ENCODE measurements at regions not wholly inside any gene's neighbourhood (a gene's known extent, or its start where the extent isn't known, plus 50 kb on each side); places are given as distances from the start of the nearest gene placed in this dataset.
"Not testable (repeated sequence)": the region's sequence is repeated elsewhere in the genome, so short reads cannot be mapped to it uniquely, and the experiment has no call there.

GRCh38 chr10:18949391-18949790, 99.2 kb upstream of the MALRD1 start:
- H3K4me3 ChIP-seq (ENCODE audit: low read length): no peak overlapping the region
- H3K27ac Mint-ChIP-seq: no peak overlapping the region
- peaks cover 5% of the 10 kb centered on the region for H3K27me3 ChIP-seq (ENCODE audit: control insufficient read depth, insufficient read depth, low read length, poor library complexity, severe bottlenecking)
- no peak overlapping the region for H3K27ac ChIP-seq (ENCODE audit: low read depth, low read length)
- H3K9me3 ChIP-seq (ENCODE audit: control insufficient read depth, low read length): no peaks in the 10 kb centered on the region
- H3K9me3 Mint-ChIP-seq: no peaks in the 10 kb centered on the region
- no peak for DNase-seq
- no peak overlapping the region for H3K9ac ChIP-seq (ENCODE audit: extremely low read depth, low read length, poor library complexity, severe bottlenecking)
- no peak for TF ChIP-seq CTCF (conservative IDR thresholded peaks at IDR 0.05)
- H3K36me3 ChIP-seq (ENCODE audit: control insufficient read depth, insufficient read depth, low read length): no peaks in the 10 kb centered on the region
- H3K4me1 ChIP-seq (ENCODE audit: control insufficient read depth, insufficient read depth, low read length): no peaks in the 10 kb centered on the region
- no peaks in the 10 kb centered on the region for H3K4me1 Mint-ChIP-seq
- H3K27me3 Mint-ChIP-seq (ENCODE audit: insufficient read depth): peaks cover 4% of the 10 kb centered on the region
- H3K4me3 Mint-ChIP-seq: no peak overlapping the region
- H3K36me3 Mint-ChIP-seq (ENCODE audit: low read depth): no peaks in the 10 kb centered on the region

- not testable (repeated sequence) for H3K27me3 ChIP-seq (ENCODE audit: control insufficient read depth, insufficient read depth, low read length, poor library complexity, severe bottlenecking); H3K4me1 Mint-ChIP-seq; H3K27ac ChIP-seq (ENCODE audit: low read depth, low read length); H3K4me3 Mint-ChIP-seq; H3K9me3 ChIP-seq (ENCODE audit: control insufficient read depth, low read length); H3K4me1 ChIP-seq (ENCODE audit: control insufficient read depth, insufficient read depth, low read length); H3K4me3 ChIP-seq (ENCODE audit: low read length); H3K36me3 ChIP-seq (ENCODE audit: control insufficient read depth, insufficient read depth, low read length); H3K9me3 Mint-ChIP-seq; H3K27ac Mint-ChIP-seq; H3K36me3 Mint-ChIP-seq (ENCODE audit: low read depth); H3K9ac ChIP-seq (ENCODE audit: extremely low read depth, low read length, poor library complexity, severe bottlenecking); DNase-seq
- peaks cover 16% of the 10 kb centered on the region for H3K27me3 Mint-ChIP-seq (ENCODE audit: insufficient read depth)
- WGBS, 2 experiments (ENCODE audit: insufficient coverage in 1 of 2, insufficient read length in 1 of 2): 93 to 96% methylated on average over 4 to 35 of the region's 35 CpGs
Measured at GRCh38 chr10:18951072-18951823, 97.4 kb upstream of the MALRD1 start.

GRCh38 chr10:18955061-18955460, 93.5 kb upstream of the MALRD1 start:
- TF ChIP-seq CTCF (conservative IDR thresholded peaks at IDR 0.05): no peak
- no peak for DNase-seq
- H3K4me1 ChIP-seq (ENCODE audit: control insufficient read depth, insufficient read depth, low read length): no peaks in the 10 kb centered on the region
- Mint-ChIP-seq H3K27me3 (ENCODE audit: insufficient read depth) (peaks cover 16% of the 10 kb centered on the region), H3K9me3 (no peaks in the 10 kb centered on the region), H3K27ac (no peak overlapping the region), H3K36me3 (ENCODE audit: low read depth) (no peaks in the 10 kb centered on the region), H3K4me1 (no peaks in the 10 kb centered on the region), H3K4me3 (no peak overlapping the region)
- WGBS, 2 experiments (ENCODE audit: insufficient coverage in 1 of 2, insufficient read length in 1 of 2): 67 to 100% methylated on average over 1 of the region's 1 CpG
- H3K27ac ChIP-seq (ENCODE audit: low read depth, low read length): no peak overlapping the region
- H3K9ac ChIP-seq (ENCODE audit: extremely low read depth, low read length, poor library complexity, severe bottlenecking): no peak overlapping the region
- no peaks in the 10 kb centered on the region for H3K9me3 ChIP-seq (ENCODE audit: control insufficient read depth, low read length)
- no peaks in the 10 kb centered on the region for H3K36me3 ChIP-seq (ENCODE audit: control insufficient read depth, insufficient read depth, low read length)
- no peak overlapping the region for H3K4me3 ChIP-seq (ENCODE audit: low read length)
- peaks cover 5% of the 10 kb centered on the region for H3K27me3 ChIP-seq (ENCODE audit: control insufficient read depth, insufficient read depth, low read length, poor library complexity, severe bottlenecking)

- Mint-ChIP-seq H3K4me1 (no peaks in the 10 kb centered on the region), H3K27me3 (ENCODE audit: insufficient read depth) (peaks cover 13% of the 10 kb centered on the region), H3K27ac (no peak overlapping the region), H3K36me3 (ENCODE audit: low read depth) (no peaks in the 10 kb centered on the region), H3K4me3 (no peak overlapping the region), H3K9me3 (no peaks in the 10 kb centered on the region)
- H3K4me3 ChIP-seq (ENCODE audit: low read length): no peak overlapping the region
- H3K9ac ChIP-seq (ENCODE audit: extremely low read depth, low read length, poor library complexity, severe bottlenecking): no peak overlapping the region
- no peaks in the 10 kb centered on the region for H3K27me3 ChIP-seq (ENCODE audit: control insufficient read depth, insufficient read depth, low read length, poor library complexity, severe bottlenecking)
- no peaks in the 10 kb centered on the region for H3K4me1 ChIP-seq (ENCODE audit: control insufficient read depth, insufficient read depth, low read length)
- H3K9me3 ChIP-seq (ENCODE audit: control insufficient read depth, low read length): no peaks in the 10 kb centered on the region
- H3K36me3 ChIP-seq (ENCODE audit: control insufficient read depth, insufficient read depth, low read length): no peaks in the 10 kb centered on the region
- H3K27ac ChIP-seq (ENCODE audit: low read depth, low read length): no peak overlapping the region
- no peak for DNase-seq
- WGBS, 2 experiments (ENCODE audit: insufficient coverage in 1 of 2, insufficient read length in 1 of 2): 88% methylated on average over 5 to 10 of the region's 10 CpGs
- TF ChIP-seq CTCF (conservative IDR thresholded peaks at IDR 0.05): no peak
Measured at GRCh38 chr10:18959369-18959768, 89.2 kb upstream of the MALRD1 start.
